Karpas-422 (cell line): ENCODE measurements at regions not wholly inside any gene's neighbourhood (a gene's known extent, or its start where the extent isn't known, plus 50 kb on each side); places are given as distances from the start of the nearest gene placed in this dataset.
"Not testable (repeated sequence)": the region's sequence is repeated elsewhere in the genome, so short reads cannot be mapped to it uniquely, and the experiment has no call there.

Source experiments
- DNase-seq: peaks from one replicate; pipeline ENCODE4 v3.0.0-alpha.2; 2015
- H2AFZ ChIP-seq: fragments of 200-600 bp; sonication (generic); 2 replicates; pipeline ENCODE4 v1.6.1; 2014; ENCODE audit warnings: antibody characterized with exemption, low read length, mixed read lengths
- H3K27ac ChIP-seq: fragments of 200-600 bp; sonication (generic); 2 replicates; pipeline ENCODE4 v1.5.1; 2014; ENCODE audit warnings: mild to moderate bottlenecking, low read length, moderate library complexity
- H3K27me3 ChIP-seq: fragments of 200-600 bp; sonication (generic); 2 replicates; pipeline ENCODE4 v1.6.1; 2014; ENCODE audit warnings: low read length, mixed read lengths
- H3K36me3 ChIP-seq: fragments of 200-600 bp; sonication (generic); 2 replicates; pipeline ENCODE4 v1.6.1; 2014; ENCODE audit warnings: low read length, mixed read lengths; ENCODE audit not compliant: insufficient read depth
- H3K4me1 ChIP-seq: fragments of 200-600 bp; sonication (generic); 2 replicates; pipeline ENCODE4 v1.6.1; 2014; ENCODE audit warnings: mild to moderate bottlenecking, low read length, mixed read lengths
- H3K4me2 ChIP-seq: fragments of 200-600 bp; sonication (generic); 2 replicates; pipeline ENCODE4 v1.6.1; 2014; ENCODE audit warnings: low read length, low read depth, mild to moderate bottlenecking; ENCODE audit not compliant: poor library complexity, severe bottlenecking
- H3K4me3 ChIP-seq: fragments of 200-600 bp; sonication (generic); 2 replicates; pipeline ENCODE4 v1.5.1; 2014; ENCODE audit warnings: mild to moderate bottlenecking, antibody characterized with exemption, low read length, mixed read lengths
- H3K79me2 ChIP-seq: fragments of 200-600 bp; sonication (generic); 2 replicates; pipeline ENCODE4 v1.6.1; 2014; ENCODE audit warnings: mild to moderate bottlenecking, low read length, mixed read lengths
- H3K9ac ChIP-seq: fragments of 200-600 bp; sonication (generic); 2 replicates; pipeline ENCODE4 v1.6.0; 2014; ENCODE audit warnings: low read length
- H3K9me2 ChIP-seq: fragments of 200-600 bp; sonication (generic), shearing (Covaris generic); replicated peaks from 2 replicates; pipeline ENCODE4 v1.6.0; 2014; ENCODE audit warnings: mild to moderate bottlenecking, low read length, moderate library complexity; ENCODE audit not compliant: insufficient read depth
- H3K9me3 ChIP-seq: fragments of 300-700, 200-600 bp; sonication (generic); 2 replicates; pipeline ENCODE4 v1.6.1; 2014; ENCODE audit warnings: low read length, mixed read lengths
- H4K20me1 ChIP-seq: fragments of 200-600 bp; sonication (generic); 2 replicates; pipeline ENCODE4 v1.6.1; 2014; ENCODE audit warnings: mild to moderate bottlenecking, antibody characterized with exemption, low read length, low read depth; ENCODE audit not compliant: insufficient read depth

DNA sequence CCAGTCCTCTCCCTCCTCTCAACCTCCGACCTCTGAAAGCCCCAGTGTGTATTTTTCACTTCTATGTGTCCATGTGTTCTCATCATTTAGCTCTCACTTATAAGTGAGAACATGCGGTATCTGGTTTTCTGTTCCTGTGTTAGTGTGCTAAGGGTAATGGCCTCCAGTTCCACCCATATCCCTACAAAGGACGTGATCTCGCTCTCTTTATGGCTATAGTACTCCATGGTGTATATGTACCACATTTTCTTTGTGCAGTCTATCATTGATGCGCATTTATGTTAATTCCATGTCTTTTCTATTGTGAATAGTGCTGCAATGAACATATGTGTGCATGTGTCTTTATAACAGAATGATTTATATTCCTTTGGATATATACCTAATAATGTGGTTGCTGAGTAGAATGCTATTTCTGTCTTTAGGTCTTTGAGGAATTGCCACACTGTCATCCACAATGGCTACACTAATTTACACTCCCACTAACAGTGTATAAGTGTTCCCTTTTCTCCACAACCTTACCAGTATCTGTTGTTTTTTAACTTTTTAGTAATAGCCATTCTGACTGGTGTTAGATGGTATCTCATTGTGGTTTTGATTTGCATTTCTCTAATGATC lies 749.3 kb upstream of the ARRDC3 start:
- not testable (repeated sequence) for H3K9me3 ChIP-seq, H3K4me2 ChIP-seq, H4K20me1 ChIP-seq, H2AFZ ChIP-seq, H3K4me3 ChIP-seq, DNase-seq, H3K79me2 ChIP-seq, H3K9me2 ChIP-seq, H3K27ac ChIP-seq, H3K9ac ChIP-seq, H3K4me1 ChIP-seq, H3K27me3 ChIP-seq, H3K36me3 ChIP-seq

DNA sequence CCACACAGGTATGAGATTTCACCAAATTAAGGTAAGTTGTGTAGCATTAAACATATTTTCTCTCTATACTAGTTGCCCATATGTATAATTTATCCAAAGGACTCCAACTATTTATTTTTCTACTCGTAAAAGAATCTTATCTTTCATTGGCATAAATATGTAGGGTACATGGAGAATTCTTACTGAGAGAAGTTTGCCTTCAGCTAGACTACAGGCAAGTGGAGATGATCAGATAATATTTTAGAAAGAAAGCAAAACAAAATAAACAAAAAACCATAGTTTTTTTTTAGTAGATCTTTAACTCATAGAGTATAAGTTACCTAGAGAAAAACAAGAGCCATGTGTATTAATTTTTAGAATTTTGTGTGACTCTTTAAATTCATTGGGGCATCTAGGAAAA lies 743.1 kb upstream of the ARRDC3 start:
- Histone ChIP-seq H3K4me3 (no peak overlapping the region), H3K9me2 (no peaks in the 10 kb centered on the region)

DNA sequence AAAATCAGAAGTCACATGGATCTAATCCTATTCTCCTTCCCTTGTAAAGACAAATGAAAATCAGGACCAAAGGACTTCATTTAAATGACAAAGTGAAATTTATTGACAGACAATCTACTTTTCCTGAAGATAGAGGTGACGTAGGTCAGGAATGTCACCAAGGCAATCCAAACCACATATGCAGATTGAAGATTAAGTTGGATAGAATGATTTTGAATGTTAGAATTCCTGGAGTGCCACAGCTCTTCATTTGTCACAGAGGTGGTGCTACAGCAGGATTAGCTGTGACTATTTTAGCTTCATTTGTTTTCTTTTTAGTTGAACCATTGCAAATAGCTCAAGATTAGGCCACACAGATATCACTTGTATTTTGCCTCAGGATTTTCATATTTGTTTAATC lies 736.0 kb upstream of the ARRDC3 start:
- Histone ChIP-seq H3K4me1 (no peaks in the 10 kb centered on the region), H3K4me2 (no peak overlapping the region), H3K9ac (no peak overlapping the region), H3K36me3 (no peaks in the 10 kb centered on the region), H2AFZ (no peak overlapping the region), H4K20me1 (no peaks in the 10 kb centered on the region), H3K27me3 (no peaks in the 10 kb centered on the region), H3K4me3 (no peak overlapping the region), H3K27ac (no peak overlapping the region), H3K79me2 (no peaks in the 10 kb centered on the region), H3K9me2 (no peaks in the 10 kb centered on the region), H3K9me3 (peaks cover 19% of the 10 kb centered on the region; the same call in 1 of the 2 replicates)
- no peak for DNase-seq

More for the DNA sequence above, 743.1 kb upstream of the ARRDC3 start:
- Histone ChIP-seq H3K36me3 (no peaks in the 10 kb centered on the region), H3K9ac (no peak overlapping the region), H4K20me1 (no peaks in the 10 kb centered on the region), H3K4me1 (no peaks in the 10 kb centered on the region), H3K27me3 (no peaks in the 10 kb centered on the region), H3K4me2 (no peak overlapping the region), H2AFZ (no peak overlapping the region), H3K79me2 (no peaks in the 10 kb centered on the region), H3K27ac (no peak overlapping the region), H3K9me3 (peaks cover 7% of the 10 kb centered on the region)
- DNase-seq = no peak

DNA sequence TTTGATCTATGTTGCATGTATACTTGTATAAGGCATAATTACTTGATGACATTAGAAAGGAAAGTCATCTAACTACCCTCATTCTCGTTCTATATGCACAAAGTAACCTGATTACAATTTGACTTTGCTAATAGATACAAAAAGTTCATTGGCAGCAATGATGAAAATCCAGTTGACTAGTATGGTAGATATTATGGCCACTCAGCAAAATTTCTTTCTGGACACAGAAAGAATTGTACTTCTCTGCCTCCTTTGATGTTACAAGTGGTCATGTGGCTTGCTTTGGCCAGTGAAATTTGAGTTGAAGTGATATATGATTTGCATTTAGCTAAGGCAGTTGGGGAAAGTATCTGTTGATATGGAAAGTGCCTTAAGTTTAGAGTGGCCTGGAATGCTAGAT lies 723.7 kb upstream of the ARRDC3 start:
- H3K79me2 ChIP-seq = no peaks in the 10 kb centered on the region
- H3K9me3 ChIP-seq = peaks cover 17% of the 10 kb centered on the region
- H3K27ac ChIP-seq = no peak overlapping the region
- no peaks in the 10 kb centered on the region for H3K36me3 ChIP-seq
- H3K27me3 ChIP-seq = no peaks in the 10 kb centered on the region
- DNase-seq = no peak
- no peaks in the 10 kb centered on the region for H3K9me2 ChIP-seq
- no peaks in the 10 kb centered on the region for H4K20me1 ChIP-seq
- no peak overlapping the region for H2AFZ ChIP-seq
- H3K9ac ChIP-seq = no peak overlapping the region
- no peak overlapping the region for H3K4me3 ChIP-seq
- no peak overlapping the region for H3K4me2 ChIP-seq
- no peaks in the 10 kb centered on the region for H3K4me1 ChIP-seq

DNA sequence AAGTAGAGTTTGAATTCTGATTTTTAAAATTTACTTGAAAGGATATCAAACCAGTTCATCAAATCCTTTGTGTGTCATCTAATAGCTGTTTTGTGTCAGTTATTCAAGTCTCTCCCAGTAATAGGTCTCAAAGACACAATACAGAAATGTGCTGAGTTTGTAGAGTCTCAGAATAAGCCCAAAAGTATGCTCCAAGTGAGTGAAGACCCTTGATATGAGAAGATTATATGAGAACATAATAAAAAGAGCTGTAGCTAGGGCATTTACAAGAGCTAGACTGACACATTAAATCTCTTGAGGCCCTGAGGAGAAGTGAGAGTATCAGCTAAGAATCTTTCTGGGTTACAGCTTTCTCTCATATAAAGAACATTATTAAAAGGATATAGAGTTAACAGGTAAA lies 721.0 kb upstream of the ARRDC3 start:
- no peaks in the 10 kb centered on the region for H3K9me2 ChIP-seq
- H3K36me3 ChIP-seq = no peaks in the 10 kb centered on the region
- H2AFZ ChIP-seq = no peak overlapping the region
- no peaks in the 10 kb centered on the region for H4K20me1 ChIP-seq
- H3K4me2 ChIP-seq = no peak overlapping the region
- H3K9me3 ChIP-seq = peaks cover 20% of the 10 kb centered on the region
- no peak overlapping the region for H3K4me3 ChIP-seq
- H3K9ac ChIP-seq = no peak overlapping the region
- H3K27ac ChIP-seq = no peak overlapping the region
- H3K79me2 ChIP-seq = no peaks in the 10 kb centered on the region
- DNase-seq = no peak
- no peaks in the 10 kb centered on the region for H3K27me3 ChIP-seq
- no peaks in the 10 kb centered on the region for H3K4me1 ChIP-seq

DNA sequence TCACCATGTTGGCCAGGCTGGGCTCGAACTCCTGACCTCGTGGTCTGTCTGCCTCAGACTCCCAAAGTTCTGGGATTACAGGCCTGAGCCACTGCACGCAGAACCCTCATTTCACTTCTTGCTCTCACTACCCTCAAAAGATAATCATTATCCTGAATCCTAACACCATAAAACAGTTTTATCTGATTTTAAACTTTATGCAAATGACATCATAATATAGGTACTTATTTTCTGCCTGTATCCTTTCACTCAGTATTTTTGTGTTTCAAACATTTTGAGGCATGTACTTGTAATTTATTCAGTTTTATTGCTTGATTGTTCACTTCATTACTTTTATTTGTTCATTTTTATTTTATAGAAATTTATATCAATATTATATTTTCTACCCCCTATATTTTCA lies 719.2 kb upstream of the ARRDC3 start:
- Histone ChIP-seq H3K9me2 (no peaks in the 10 kb centered on the region), H3K4me1 (no peaks in the 10 kb centered on the region), H4K20me1 (no peaks in the 10 kb centered on the region), H3K36me3 (no peaks in the 10 kb centered on the region), H3K79me2 (no peaks in the 10 kb centered on the region), H3K4me3 (no peak overlapping the region), H3K4me2 (no peak overlapping the region), H2AFZ (no peak overlapping the region), H3K9ac (no peak overlapping the region), H3K9me3 (peaks cover 27% of the 10 kb centered on the region), H3K27me3 (no peaks in the 10 kb centered on the region), H3K27ac (no peak overlapping the region)
- DNase-seq = no peak

DNA sequence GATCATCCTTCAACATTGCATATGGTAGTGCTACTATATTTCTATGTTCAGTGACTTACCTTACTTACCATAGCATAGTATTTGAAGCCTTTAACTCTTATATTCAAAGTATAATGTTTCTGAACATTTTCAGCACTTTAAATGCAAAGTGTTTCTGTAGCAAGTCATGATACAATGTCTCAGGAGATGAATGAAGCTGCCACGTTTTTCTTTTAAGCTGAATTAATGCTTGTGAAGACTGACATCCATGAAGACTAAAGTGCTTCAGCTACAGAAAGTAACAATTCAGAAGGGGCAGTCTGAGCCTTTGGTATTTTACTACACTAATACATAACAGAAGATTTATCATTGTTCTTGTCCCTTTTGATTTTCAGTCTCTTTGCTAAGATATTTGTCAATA lies 709.1 kb upstream of the ARRDC3 start:
- no peak overlapping the region for H3K27ac ChIP-seq
- no peak for DNase-seq
- H3K9me3 ChIP-seq = peaks cover 26% of the 10 kb centered on the region
- H3K27me3 ChIP-seq = no peaks in the 10 kb centered on the region
- H3K4me1 ChIP-seq = no peaks in the 10 kb centered on the region
- no peak overlapping the region for H3K9ac ChIP-seq
- H3K4me3 ChIP-seq = no peak overlapping the region
- H3K79me2 ChIP-seq = no peaks in the 10 kb centered on the region
- H4K20me1 ChIP-seq = no peaks in the 10 kb centered on the region
- no peaks in the 10 kb centered on the region for H3K9me2 ChIP-seq
- H3K36me3 ChIP-seq = no peaks in the 10 kb centered on the region
- H2AFZ ChIP-seq = no peak overlapping the region
- H3K4me2 ChIP-seq = no peak overlapping the region

DNA sequence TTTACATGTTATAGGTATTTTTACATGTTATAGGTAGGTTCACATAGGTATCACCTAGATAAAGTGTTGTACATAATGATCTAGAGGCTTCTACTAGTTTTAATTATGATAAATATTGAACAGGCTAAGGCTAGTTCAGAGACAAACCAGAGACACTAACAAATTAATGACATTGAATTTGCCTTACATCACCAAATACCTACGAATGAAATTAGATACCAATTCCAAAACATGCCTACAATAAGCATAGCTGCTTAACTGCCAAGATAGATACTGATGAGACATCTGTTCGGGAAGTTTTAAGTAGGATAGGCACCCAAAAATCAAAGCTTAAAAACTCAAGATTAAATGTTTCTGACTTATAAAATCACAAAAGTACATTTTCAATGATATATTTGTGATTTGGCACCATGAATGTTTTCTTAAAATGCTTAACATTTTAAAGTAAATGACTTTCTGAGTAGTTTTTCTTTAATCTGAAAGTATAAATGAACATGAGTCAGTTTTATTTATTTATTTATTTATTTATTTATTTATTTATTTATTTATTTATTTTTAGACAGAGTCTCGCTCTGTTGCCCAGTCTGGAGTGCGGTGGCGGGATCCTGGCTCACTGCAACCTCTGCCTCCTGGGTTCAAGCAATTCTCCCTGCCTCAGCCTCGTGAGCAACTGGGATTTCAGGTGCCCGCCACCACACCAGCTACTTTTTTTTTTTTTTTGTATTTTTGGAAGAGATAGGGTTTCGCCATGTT lies 703.1 kb upstream of the ARRDC3 start:
- H3K9me2 ChIP-seq = no peaks in the 10 kb centered on the region
- no peaks in the 10 kb centered on the region for H3K4me1 ChIP-seq
- H3K79me2 ChIP-seq = no peaks in the 10 kb centered on the region
- H3K9me3 ChIP-seq = peaks cover 2% of the 10 kb centered on the region; the same call in 1 of the 2 replicates
- no peak overlapping the region for H3K27ac ChIP-seq
- no peaks in the 10 kb centered on the region for H3K27me3 ChIP-seq
- H3K4me3 ChIP-seq = no peak overlapping the region
- H4K20me1 ChIP-seq = no peaks in the 10 kb centered on the region
- H2AFZ ChIP-seq = no peak overlapping the region
- no peak for DNase-seq
- no peak overlapping the region for H3K4me2 ChIP-seq
- H3K36me3 ChIP-seq = no peaks in the 10 kb centered on the region
- H3K9ac ChIP-seq = no peak overlapping the region
